ENCODE measurements at regions not wholly inside any gene's neighbourhood (a gene's known extent, or its start where the extent isn't known, plus 50 kb on each side); places are given as distances from the start of the nearest gene placed in this dataset.

DNA sequence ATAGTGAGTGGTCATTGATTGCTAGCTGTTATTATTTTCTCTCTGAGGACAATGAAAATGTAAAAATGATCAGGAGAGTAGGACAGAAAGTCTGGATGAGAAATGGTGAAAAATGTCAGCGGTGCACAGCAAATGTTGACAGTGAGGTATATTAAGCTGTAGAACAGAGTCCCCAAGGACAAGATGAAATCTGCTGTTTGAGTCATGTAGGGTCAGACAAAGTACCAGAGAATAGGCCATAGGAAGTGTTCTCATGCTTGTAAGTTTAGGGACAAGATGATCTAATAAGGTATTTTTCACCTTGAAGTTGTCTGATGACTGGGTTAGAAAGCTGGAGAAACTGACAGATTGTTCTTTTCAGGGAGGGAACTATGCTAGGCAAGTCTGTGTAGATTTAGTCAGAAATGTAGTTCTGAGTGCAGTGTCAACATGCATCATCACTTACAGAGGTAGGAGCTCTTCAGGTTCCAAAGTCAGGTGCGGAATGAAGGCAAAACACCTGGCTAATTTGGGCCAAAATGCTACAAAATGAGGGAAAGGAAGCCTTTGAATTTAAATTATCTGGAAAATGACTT lies 369.3 kb downstream of the DLEU7 start:
- DNase-seq (ENCODE audit: low spot score in 2 of 2) = no peak
- no peak for TF ChIP-seq POLR2A (IDR thresholded peaks at IDR 0.05)
- TF ChIP-seq, protein P1, sequence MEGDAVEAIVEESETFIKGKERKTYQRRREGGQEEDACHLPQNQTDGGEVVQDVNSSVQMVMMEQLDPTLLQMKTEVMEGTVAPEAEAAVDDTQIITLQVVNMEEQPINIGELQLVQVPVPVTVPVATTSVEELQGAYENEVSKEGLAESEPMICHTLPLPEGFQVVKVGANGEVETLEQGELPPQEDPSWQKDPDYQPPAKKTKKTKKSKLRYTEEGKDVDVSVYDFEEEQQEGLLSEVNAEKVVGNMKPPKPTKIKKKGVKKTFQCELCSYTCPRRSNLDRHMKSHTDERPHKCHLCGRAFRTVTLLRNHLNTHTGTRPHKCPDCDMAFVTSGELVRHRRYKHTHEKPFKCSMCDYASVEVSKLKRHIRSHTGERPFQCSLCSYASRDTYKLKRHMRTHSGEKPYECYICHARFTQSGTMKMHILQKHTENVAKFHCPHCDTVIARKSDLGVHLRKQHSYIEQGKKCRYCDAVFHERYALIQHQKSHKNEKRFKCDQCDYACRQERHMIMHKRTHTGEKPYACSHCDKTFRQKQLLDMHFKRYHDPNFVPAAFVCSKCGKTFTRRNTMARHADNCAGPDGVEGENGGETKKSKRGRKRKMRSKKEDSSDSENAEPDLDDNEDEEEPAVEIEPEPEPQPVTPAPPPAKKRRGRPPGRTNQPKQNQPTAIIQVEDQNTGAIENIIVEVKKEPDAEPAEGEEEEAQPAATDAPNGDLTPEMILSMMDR (IDR thresholded peaks at IDR 0.05) = no peak
- intact Hi-C loops (cut with DNase I; ENCODE audit: low total_unique reads) = no loop called here
- WGBS, 2 donors = 85 to 89% methylated on average over 2 of the region's 2 CpGs
- no peak overlapping the region for H3K4me3 ChIP-seq (ENCODE audit: low read depth, poor library complexity, severe bottlenecking)

DNA sequence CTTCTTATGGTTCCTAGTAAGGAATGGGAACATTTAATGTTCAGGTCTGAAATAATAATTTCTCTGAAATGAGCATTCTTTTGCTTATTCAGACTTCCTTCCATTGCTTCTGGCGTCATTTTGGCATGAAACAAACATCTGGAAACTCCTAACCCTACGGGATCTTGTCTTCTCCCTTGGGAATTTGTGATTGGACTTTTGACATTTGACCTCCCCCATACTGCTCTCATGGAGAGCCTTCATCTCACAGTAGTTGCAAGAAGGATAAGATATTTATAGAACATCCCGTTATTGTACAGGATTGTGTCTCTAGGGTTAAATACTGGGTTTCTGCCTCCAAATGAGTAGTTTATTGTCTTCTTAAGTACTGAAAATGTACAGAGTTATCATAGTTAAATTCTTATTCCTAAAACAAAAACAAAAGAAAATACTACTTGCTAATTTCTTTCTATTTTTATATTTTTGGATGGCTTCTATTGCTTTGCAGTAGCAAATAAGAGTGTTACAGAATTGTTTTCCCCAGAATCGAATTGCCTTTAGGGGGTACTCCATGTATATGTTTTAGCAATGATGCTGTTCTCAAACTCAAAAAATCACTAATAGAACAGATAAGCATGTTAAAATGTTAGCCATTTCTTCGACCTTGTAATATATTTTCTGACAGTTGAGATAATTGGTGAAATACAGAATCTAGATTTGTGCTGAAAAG lies 366.8 kb downstream of the DLEU7 start:
- intact Hi-C loops (cut with DNase I; ENCODE audit: low total_unique reads) = no loop called here
- H3K4me3 ChIP-seq (ENCODE audit: low read depth, poor library complexity, severe bottlenecking) = no peak overlapping the region
- no peak for TF ChIP-seq POLR2A (IDR thresholded peaks at IDR 0.05)
- TF ChIP-seq, protein P1 (IDR thresholded peaks at IDR 0.05) = no peak
- no peak for DNase-seq (ENCODE audit: low spot score in 2 of 2)
- 61 to 67% methylated on average over 5 of the region's 5 CpGs for WGBS, 2 donors

DNA sequence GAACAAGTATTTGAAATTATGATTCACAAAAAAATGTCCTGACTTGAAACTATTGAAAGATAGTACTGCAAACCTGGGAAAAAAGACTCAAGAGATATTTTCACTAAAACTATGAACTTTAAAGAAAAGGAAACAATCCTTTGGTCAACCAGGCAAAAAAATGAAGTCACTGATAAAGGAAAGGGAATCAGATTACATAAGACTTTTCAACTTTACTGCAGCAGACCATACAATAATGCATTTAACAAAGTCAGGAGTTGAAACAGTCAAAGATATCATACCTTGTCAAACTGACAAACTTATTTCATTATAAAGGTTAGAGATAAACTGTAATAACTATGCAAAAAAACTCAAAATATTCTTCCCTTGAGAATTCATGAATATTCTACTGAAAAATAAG lies 361.6 kb downstream of the DLEU7 start:
- no peak overlapping the region for H3K4me3 ChIP-seq (ENCODE audit: low read depth, poor library complexity, severe bottlenecking)
- TF ChIP-seq, protein P1 (IDR thresholded peaks at IDR 0.05) = no peak
- TF ChIP-seq POLR2A (IDR thresholded peaks at IDR 0.05) = no peak
- intact Hi-C loops (cut with DNase I; ENCODE audit: low total_unique reads) = no loop called here
- no peak for DNase-seq (ENCODE audit: low spot score in 2 of 2)

DNA sequence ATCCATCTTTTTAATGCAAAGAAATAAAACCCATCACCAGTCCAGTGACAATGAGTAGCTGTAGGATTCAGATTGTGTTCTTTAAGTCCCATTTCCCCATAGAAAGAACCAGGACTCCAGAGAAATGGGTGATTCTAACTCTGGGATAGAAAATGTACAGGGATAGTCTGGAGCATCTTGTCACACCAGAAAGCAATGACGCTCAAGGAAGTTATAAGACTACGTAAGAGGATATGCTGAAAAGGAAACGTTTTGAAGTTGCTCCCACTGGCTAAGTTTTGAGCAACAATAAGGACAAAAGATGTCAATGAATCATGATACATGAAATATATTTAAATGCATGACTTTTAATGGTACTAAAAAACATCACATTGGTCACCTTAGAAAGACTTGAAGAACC lies 360.1 kb downstream of the DLEU7 start:
- no peak overlapping the region for H3K4me3 ChIP-seq (ENCODE audit: low read depth, poor library complexity, severe bottlenecking)
- WGBS, 2 donors = 61 to 72% methylated on average over 3 of the region's 3 CpGs
- no peak for DNase-seq (ENCODE audit: low spot score in 2 of 2)
- intact Hi-C loops (cut with DNase I; ENCODE audit: low total_unique reads) = no loop called here
- TF ChIP-seq, protein P1 (IDR thresholded peaks at IDR 0.05) = no peak
- TF ChIP-seq POLR2A (IDR thresholded peaks at IDR 0.05) = no peak

DNA sequence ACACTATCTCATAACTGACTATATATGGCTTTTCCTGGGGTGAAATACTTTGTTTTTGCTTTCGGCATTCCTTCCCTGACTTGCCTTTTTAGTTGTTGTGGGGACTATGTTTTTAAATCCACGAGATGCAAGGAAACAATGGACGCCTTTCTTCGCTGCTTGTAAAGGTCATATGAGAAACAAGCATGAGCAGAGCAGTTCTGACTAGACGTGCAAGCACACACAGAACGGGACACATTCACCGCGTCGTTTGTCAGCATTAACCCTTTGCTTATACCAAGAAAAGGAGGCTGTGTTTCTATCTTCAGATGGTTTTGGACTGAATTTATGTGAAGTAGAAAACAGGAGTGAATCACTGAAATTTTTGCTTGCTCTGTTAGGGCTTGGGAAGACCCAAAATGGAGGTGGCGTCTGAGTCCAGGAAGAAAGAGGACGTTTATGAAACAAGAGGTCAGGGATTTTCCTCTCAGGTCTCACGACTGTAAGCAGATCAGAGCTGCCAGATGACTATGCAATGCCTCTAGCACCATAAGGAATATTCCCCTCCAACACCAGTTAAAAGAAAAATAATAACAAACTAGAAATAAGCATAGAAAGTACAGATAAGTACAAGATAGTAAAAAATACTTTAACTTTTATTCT lies 358.9 kb downstream of the DLEU7 start:
- TF ChIP-seq, protein P1 (IDR thresholded peaks at IDR 0.05) = no peak
- TF ChIP-seq POLR2A (IDR thresholded peaks at IDR 0.05) = no peak
- intact Hi-C loops (cut with DNase I; ENCODE audit: low total_unique reads) = no loop called here
- H3K4me3 ChIP-seq (ENCODE audit: low read depth, poor library complexity, severe bottlenecking) = no peak overlapping the region
- WGBS, 2 donors = 52 to 55% methylated on average over 12 of the region's 12 CpGs
- no peak for DNase-seq (ENCODE audit: low spot score in 2 of 2)

Data from lower leg skin (tissue), 4 donors.